GM19468 (cell line): ENCODE measurements at regions not wholly inside any gene's neighbourhood (a gene's known extent, or its start where the extent isn't known, plus 50 kb on each side); places are given as distances from the start of the nearest gene placed in this dataset.

ENCODE experiments used
- ATAC-seq: cut with Tn5 transposase; IDR thresholded peaks from one replicate; pipeline ENCODE4 v1.9.1; 2021; ENCODE audit warnings: mild to moderate bottlenecking, moderate library complexity, moderate number of reproducible peaks; ENCODE audit not compliant: unreplicated experiment; ENCODE audit errors: extremely low read depth

DNA sequence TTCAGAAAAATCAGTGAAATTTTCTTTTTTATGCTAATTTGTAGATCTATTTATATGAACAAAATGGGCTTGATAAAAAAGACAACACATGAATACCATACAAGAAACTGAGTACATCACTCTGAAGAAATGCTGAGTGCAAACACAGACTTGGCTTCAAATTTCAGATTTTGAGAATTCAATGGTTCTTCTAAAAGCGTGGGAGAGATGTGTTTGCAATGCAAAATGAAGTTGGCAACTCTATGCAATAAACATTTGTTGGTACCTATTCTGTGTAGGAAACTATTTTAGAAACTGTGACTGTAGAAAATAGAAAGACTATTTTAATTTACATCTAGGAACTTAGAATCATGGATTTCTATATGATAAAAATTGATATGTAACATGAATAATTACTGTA lies 1834.1 kb upstream of the CELF4 start:
- no peak for ATAC-seq

DNA sequence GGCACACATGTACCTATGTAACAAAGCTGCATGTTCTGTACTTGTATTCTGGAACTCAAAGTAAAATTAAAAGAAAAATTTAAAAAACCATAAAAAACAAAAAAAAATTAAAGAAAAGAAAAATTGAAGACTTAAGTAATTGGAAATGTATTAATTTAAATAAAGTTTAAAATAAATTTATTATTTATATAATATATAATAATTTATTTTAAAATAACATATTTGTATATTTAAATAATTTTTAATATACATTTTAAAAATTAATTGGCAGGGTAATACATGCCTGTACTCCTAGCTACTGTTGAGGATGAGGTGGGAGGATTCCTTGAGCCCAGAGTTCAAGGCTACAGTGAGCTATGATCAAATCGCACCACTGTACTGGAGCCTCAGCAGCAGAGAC lies 1830.6 kb upstream of the CELF4 start:
- no peak for ATAC-seq

DNA sequence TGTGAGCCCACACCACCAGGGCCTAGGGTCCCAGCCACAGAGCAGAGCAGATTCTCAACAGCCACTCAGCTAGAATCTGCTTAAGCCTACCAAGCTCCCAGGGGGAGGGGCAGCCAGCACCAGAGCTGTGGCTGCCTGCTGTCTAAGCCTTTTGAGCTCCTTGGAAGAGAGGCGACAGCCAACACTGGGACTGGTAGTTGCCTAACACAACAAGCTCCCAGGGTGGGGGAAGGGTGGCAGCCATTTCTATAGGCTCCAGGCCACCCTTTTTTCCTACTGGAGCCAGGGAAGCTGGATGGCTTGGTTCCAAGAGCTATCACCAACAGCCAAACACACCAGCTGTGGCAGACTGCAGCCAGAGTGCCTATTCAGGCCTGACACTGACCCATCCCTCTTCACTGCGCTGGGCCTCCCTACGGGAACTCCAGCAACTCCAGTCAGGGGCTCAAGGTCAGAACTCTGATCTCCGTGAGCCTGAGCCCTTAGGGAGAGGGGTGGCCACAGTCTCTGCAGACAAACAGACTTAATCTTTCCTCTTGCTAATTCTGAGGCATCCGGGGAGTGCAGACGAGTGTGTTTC lies 1824.3 kb upstream of the CELF4 start:
- ATAC-seq: no peak

DNA sequence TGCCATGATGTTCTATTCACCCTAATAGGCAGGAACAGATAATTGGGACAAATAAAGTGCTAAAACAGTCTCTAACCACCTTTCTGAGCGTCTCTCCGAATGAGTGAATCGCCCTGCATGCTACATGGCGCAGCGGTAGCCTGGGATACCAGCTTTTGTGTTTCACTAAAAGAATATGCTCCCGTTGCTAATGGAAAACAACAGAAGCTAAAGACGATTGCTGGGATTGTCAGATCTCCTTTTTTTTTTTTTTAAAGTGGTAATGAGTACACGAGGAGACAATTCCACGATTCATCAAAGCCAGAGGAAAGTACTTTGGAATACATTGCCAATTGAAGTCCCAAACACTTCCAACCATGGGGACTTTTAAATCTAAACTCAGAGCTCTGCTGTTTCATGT lies 1815.3 kb upstream of the CELF4 start:
- ATAC-seq: no peak

DNA sequence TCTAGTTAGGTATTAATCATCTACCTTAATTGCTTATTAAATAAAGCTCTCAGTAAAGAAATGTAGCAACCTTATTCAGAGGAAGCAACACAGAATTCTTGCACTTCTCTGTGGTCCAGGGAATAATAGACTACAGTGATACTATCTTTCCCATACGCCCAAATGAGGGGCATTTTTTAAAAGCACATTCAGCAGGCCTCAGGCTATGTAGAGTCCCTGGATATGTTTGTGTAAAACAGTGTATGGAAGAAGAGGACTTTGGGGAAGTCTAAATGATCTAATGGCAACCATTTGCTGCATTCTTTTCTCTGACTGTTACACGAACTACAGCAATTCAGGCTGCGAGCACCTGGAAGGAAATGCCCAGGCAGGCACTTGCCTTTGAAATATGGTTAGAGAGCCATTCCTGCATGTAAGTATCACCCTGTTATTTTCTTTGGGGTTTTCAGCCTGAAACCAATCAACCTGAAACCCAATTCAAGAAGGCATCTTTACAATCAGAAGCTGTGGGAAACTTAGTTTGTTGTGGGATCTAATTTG lies 1814.7 kb upstream of the CELF4 start:
- no peak for ATAC-seq

DNA sequence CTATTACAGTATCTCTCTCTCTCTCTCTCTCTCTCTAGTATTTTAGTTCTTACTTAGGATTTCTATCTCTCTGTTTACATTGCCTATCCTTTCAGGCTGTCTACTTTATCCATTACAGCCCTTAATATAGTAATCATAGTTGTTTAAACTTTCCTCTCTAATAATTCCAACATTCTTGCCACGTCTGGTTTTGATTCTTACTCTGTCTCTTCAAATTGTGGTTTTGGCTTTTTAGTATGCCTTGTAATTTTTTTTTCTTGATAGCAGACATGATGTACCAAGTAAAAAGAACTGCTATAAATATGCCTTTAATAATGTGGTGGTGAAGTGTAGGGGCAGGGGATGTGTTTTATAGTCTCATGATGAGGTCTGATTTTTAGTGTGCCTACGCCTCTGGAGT lies 1809.5 kb upstream of the CELF4 start:
- ATAC-seq: no peak

DNA sequence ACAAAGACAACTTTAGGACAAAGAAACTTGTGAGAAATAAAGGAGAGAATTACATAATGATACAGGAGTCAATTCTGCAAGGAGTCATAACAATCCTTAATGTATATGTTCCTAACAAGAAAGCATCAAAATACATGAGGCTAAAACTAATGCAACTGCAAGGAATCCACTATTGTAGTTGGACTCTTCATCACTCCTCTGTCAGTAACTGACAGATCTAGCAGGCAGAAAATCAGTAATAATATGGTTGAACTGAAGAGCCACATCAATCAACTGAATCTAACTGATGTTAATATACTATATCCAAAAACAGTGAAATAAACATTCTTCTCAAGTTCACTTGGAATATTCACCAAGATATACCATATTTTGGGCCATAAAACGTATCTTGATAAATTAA lies 1806.4 kb upstream of the CELF4 start:
- ATAC-seq: no peak

DNA sequence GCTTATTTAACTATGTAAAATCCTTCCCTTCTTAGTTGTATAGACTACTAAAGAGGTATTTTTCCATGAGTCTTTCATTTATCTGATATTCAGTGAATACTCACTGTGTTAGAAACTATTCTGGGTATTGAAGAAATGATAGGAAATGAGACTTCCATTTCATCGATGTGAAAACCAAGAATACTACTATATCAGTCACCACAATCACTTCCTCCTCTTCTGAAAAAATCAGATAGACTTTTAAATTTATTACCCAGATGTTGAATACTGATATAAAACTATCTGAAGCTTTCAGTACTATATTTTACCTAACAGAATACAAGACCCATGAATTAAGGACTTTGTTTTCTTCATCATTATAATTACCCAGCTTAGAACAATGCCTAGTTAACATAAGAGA lies 1801.1 kb upstream of the CELF4 start:
- ATAC-seq: no peak

DNA sequence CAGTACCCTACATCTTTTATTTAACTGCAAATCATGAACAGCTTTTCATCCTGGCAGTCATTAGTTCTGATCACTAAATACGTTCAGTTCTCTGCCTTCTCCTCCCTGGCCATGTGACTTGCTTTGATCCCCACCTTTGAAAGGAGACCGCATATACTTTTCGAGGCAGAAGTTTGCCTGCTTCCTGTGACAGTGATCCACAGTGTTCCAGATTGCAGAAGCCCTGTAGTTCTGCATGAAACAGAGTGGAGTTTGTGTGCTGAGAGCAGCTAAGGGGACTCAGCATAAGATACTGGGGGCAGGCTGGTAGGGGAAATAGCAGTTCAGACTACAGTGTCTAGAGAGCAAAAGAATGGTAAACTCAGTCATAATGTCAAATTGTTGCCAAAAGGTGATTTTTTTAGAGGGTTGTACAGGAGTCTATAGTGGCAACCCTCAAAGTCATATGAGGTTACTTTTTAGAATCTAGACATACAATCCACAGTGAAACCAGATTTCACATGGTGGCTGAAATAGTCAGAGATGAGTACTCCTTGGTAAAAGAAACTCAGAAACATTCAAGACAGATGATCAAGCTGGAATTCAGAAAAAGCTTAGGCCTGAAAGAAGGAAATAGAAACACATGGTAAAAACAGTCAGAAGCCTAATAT lies 1800.4 kb upstream of the CELF4 start:
- ATAC-seq: no peak

DNA sequence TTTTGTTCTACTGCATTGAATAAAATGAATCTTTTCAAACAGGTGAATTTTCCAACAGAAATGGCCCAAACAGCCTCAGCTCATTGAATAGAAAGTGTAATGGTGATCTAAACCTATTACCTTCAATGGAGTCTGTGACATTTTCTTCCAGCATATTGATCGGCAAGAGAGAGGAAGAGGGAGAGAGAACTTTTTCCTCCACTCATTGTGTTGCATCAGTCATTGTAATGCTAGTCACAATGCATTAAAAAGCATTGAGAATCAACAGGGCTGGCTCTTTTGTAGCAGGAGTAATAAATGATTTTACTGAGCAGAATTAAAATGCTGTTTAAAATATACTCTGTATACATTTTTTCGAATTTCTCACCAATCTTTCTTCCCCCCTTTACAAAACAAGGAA lies 1794.5 kb upstream of the CELF4 start:
- ATAC-seq: no peak

DNA sequence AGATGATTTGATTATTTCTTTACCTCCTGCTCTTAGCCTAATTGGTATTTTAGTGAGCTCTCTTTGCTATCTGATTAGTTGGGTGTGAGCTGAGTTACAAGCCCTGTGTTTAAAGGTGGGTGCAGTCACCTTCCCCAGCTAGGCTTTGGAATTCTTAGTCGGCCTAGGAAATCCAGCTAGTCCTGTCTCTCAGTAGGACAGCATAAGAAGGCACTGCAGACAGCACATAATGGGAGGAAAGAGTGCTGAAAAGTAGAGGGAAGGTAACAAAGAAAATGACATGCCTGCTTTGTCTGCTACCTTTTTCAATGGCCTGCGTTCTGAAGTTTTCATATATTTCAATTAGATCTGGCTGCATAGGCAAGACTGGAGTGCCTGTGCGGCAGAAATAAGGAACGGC lies 1794.0 kb upstream of the CELF4 start:
- no peak for ATAC-seq

DNA sequence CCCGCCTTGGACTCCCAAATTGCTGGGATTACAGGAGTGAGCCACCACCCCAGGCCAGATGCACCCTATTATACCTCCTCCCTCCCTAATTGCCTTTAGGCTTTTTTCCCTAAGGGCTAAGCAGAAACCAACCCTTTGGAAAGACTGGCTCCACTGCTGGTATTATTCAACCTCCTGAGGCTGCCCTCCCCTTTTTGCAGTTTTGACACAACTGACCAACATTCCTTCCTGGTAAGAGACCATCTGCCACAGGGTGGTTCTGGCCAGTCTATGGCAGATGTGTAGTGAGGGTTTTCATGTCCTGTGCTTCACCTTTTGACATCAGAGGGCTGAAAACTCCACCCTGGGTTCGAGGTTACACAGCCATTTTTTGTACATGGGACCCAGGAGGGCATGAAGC lies 1785.3 kb upstream of the CELF4 start:
- no peak for ATAC-seq

DNA sequence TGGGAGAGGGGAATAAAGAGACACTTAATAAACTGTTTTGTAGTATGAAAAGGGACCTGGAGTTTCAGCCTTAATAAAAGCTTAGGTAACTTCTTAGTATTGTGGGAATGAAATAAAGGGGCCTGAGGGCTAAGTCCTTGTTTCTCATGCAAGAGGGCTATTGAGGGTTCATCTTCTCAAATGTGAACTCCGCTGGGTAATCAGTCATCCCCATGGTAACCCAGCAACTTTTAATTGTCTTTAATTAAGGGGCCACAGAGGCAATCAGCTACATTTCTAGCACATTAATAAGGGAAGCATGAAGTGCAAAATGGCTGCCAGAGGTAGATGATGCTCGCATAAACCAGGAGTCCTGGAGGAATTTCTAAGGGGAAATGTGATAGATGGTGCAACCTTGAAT lies 1784.2 kb upstream of the CELF4 start:
- ATAC-seq: no peak

DNA sequence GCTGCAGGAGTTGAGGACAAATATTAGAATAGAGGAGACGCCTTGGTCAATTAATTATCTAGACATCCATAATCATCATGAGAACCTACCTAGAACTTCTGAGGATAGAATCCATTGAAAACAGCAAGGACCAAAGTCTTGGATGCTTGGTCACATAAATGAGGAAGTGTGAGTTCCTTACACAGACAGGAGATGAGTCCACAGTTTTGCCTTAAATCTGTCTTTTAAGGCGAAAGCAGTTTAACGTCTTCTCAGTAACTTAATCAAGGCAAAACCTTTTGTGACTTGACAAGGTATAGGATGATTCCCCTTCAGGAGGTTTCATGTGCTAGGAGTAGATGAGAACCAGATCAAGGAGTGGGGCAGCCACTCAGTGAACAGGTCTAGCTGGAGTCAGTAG lies 1783.2 kb upstream of the CELF4 start:
- no peak for ATAC-seq

DNA sequence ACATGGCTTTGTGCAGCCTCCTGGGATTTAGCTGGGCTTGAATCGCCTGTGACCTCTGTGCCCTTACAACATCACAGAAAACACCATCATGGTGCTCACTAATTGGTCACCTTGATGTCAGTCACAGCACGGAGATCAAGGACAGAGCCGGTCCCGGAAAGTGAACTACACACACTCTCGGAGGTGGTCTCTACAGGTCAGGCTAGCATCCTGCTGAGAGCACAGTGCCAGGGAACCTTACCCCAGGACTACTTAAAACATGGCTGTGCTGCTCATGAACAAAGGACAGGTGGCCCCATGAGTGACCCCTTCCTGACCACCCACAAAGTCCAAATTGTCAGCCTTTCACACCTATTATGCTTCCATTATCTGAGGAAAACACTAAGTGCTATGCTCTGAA lies 1782.1 kb upstream of the CELF4 start:
- no peak for ATAC-seq

DNA sequence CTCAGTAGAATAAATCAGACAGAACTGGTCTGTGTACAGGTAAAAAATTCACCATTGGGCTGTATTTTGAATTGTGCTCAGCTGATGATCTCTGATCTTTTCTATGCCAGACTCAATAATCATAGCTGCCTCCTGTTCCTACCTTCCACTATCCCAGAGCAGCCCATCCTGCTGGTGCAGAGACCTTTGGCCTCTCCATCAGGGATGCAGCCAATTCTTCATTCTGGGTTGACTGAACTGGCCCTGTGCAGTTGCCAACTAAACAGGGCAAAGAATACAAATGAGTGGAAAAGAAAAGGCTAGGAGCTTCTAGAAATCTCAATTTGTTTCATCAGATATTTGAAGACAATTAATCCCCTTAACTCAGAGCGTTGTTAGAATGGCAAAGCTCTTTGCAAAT lies 1781.3 kb upstream of the CELF4 start:
- no peak for ATAC-seq

DNA sequence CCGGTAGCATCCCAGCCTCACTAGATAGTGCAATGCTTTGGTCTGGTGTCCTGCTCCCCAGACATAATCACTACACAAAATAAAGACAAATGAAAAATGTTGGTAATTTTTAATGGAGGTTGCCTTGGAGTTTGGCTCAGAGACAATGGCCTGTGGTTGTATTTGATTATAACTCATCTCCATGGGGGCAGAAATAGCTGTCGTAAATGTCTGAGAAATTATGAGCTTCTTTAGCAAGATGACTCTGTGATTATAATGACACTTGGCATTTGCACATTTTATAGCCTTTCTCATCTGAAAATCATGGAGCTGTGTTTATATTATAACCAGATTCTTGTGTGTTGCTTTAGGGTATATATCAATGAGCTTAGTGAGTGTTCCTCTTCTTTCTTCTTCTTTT lies 1779.7 kb upstream of the CELF4 start:
- no peak for ATAC-seq

DNA sequence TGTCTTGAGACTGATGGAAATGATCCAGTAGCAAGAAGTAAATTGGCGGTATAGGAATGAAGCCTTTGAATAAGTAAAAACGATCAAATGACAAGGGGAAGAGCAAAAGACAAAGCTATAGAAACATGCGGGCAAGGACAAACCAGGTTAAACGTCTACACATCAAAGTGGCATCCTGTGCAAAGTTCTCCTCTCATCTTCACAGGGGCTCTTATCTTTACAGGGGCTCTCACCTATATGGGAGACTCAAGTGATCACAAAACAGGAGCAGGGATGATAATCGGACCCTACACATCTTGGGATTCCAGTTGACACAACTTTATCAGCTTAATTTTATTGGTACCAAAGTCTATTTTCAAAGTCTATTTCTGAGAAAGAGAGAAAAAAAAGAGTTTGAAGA lies 1778.9 kb upstream of the CELF4 start:
- no peak for ATAC-seq

DNA sequence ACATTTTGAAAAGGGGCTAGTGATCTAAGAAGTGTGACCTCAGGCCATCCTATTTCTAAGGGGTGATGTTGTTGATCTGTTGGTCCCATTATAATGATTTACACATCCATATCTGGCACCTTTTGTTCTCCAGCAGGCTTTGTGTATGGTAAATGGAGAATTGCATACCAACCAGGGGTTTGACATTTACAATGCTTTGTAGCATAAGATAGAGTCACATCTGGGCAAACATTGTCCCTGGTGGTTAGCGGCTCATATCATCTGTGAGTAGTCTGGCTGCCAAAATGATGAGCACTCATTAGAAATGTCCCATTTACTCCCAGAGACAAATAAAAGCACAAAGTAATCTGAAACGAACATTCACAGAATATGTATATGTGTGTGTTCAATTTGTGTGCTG lies 1775.5 kb upstream of the CELF4 start:
- no peak for ATAC-seq

DNA sequence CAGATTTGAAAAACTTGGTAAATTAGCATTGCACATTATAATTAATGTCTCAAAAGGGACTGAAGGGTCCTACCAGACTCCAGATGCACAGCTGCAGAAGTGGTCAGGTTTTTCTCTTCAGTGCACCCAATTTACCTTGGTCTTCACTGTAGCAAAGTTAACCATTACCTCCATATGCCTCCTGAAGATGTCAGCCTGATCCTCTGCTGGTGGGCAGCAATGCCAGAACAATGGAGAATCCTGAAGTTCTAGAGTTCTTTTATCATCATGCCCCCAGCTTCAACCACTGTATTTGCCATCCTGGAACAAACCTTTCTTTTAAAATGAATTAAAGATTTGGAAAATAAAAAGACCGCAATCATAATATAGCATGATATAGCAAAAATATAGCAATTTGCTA lies 1774.8 kb upstream of the CELF4 start:
- no peak for ATAC-seq

DNA sequence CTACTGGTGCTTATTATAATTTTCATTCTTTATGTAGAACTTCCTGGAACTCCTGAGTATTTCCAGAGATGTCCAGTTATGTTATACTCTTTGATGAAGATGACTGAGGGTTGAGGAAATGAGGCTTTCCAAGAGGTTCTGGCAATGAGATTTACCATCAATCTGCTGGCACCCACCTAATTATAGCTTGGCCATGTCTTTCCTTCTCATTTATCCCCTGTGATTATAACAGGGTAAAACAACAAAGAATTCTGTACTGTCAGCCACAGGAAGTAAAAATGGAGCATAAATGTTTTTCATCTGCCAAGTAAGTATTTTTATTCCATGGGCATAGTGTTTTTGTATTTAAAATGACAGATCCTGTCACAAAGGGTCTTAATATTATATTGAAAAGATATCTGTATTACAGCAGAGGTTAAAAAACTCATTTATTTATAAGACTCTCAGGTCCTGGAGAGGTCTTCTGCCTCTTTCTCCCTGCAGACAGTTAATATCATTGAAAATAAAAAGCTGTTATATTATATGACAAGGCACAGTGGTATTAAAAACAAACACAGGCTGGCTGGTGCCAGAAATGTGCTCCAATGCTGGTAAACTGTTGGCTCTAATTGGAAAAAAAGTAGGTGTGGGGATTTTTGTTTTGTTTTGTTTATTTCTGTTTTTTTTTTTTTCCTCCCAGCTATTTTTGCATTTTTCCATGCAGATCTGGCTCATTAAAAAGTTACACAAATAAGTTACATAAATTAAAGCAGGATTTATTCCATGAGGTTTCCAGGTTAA lies 1764.1 kb upstream of the CELF4 start:
- ATAC-seq: no peak

DNA sequence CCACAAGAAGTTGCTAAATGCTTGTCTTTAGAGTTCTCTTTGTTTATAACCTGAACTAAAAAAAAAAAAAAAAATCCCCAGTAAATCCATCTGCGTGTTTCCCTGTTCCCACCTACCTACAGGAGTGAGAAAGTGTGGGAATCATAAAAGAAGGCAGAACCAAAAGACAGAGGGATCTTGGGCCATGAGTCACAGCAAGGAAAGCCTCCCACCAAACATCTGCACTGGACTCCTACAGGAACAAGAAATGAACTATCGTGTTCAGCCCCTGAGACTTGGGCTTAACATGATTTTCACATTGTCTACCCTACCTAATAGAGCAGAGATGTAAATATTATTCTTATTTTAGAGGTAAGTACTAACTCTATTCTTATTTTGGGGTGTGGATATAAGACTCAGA lies 1761.2 kb upstream of the CELF4 start:
- ATAC-seq: no peak
